GM21825 (cell line): ENCODE measurements at regions not wholly inside any gene's neighbourhood (a gene's known extent, or its start where the extent isn't known, plus 50 kb on each side); places are given as distances from the start of the nearest gene placed in this dataset.
"Not testable (repeated sequence)": the region's sequence is repeated elsewhere in the genome, so short reads cannot be mapped to it uniquely, and the experiment has no call there.

Experiments
- ATAC-seq: cut with Tn5 transposase; IDR thresholded peaks from one replicate; pipeline ENCODE4 v1.9.1; 2021; ENCODE audit warnings: mild to moderate bottlenecking, moderate library complexity; ENCODE audit not compliant: unreplicated experiment

DNA sequence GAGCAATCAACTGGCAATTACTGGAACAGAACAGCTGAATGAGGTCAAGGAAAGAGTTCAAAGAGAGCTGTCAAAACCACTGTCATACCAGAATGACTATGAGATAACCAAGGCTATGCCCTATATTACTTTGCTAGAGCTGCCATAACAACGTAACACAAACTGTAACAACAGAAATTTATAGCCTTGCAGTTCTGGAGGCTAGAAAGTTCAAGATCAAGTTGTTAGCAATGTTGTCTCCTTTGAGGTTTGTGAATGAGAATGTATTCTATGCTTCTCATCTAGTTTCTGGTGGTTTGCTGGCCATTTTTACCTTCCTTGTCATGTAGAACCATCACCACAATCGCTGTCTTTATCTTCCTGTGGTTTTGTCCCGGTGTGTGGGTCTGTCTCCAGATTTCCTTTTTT is 1323.0 kb upstream of the GJE1 start:
- ATAC-seq = no peak

DNA sequence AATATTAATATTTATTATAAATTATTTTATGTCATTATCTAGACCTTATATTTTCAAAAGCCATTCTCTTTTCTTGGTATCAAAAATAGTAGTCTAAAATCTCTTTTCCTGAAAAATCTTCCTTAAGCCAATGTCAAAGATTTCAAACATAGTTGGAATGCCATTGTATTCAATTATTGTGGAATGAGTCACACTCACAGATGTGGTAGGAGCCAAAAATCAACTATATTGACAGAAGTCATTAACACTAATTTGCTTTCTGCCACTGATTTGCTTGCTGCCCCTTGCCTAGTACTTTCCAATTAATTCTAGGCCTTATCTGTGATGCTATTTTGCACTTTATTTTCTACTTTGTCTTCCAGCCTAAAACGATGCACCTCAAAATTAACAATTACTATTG is 1326.3 kb upstream of the GJE1 start:
- ATAC-seq = no peak

GRCh38 chr6:140794544-140794943 is 1338.2 kb upstream of the GJE1 start:
- no peak for ATAC-seq

- ATAC-seq = no peak
Measured at GRCh38 chr6:140790109-140790508, 1342.6 kb upstream of the GJE1 start.

GRCh38 chr6:140789466-140789865 is 1343.3 kb upstream of the GJE1 start:
- no peak for ATAC-seq

GRCh38 chr6:140785926-140786325 is 1346.8 kb upstream of the GJE1 start:
- ATAC-seq = no peak

- no peak for ATAC-seq
Measured at GRCh38 chr6:140784573-140784972, 1348.2 kb upstream of the GJE1 start.

GRCh38 chr6:140783504-140783903 is 1349.2 kb upstream of the GJE1 start:
- ATAC-seq = not testable (repeated sequence)

GRCh38 chr6:140782941-140783340 is 1349.8 kb upstream of the GJE1 start:
- no peak for ATAC-seq

GRCh38 chr6:140779991-140780596 is 1352.6 kb upstream of the GJE1 start:
- ATAC-seq = no peak

- no peak for ATAC-seq
Measured at GRCh38 chr6:140779341-140779740, 1353.4 kb upstream of the GJE1 start.

GRCh38 chr6:140777780-140778179 is 1354.9 kb upstream of the GJE1 start:
- ATAC-seq = no peak

DNA sequence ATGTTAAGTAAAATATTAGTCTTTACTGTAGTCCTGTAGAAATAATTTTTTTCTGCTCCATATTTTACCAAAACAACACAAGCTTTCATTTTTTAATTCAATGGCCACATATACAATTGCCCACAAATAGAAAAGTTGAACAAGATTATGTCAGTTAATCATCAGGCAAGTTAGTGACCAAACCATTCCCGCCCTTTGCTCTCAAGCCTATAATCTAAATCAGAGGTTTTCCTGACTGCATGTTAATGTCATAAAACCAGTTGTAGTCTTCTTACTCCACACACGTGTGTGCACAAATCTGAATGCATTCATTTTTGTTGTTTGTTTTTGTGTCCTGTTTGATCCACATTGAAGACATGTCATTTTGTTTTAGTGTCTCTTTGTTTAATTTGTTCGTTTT is 1357.7 kb upstream of the GJE1 start:
- no peak for ATAC-seq

DNA sequence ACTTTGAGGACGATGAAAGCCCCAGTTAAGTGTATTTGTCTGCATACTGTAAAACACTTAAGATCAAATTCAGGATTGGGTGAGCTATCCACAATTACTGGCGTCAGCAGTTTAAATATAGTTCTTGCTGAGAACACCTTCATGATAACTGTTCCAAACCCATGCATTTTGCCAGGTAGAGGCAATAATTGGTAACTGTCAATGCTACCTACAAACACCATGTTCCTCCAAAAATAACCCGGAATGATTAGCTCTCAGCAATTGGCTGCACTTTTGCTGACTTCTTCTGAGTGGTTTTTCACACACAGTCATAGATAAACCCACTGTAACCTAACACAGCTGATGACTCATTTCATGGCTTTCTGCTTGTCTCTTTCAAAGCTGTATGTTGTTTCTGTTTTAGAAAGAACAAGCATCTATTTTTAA is 1358.6 kb upstream of the GJE1 start:
- peak; percentile 96 for ATAC-seq

DNA sequence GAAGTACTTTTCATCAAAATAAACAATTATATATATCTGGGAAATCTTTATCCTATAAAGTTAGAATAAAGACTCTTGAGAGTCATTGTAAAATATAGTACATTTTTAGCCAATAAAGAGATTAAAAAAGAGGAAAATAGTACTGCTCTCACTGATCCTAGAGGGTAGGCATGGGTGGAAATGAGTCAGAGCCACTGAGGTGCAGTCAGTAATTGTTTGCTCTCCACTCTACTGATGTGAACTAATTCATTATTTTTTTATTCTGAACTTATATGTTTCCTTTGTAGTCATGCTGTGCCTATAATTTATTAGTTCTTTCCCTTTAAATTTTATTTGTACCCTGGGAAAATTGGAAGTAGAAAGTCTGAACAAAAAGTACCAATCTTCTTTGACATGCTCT is 1359.4 kb upstream of the GJE1 start:
- no peak for ATAC-seq

- ATAC-seq = no peak
Measured at GRCh38 chr6:140772576-140772975, 1360.1 kb upstream of the GJE1 start.

DNA sequence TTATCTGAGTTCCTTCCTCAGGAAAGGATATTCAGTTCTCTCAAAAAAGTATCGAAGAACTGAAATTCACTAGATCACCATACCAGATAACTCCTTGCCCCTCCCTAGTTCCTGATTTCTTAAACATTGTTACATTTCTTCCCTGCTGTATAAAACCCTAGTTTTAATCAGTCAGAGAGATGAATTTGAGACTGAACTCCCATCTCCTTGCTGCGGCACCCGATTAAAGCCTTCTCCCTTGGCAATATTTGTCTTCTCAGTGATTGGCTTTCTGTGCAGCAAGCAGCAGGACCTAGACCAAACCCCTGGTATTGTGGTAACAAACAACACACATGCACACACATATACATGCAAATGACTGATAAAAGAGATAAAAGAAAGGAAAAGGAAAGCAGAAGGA is 1364.6 kb upstream of the GJE1 start:
- ATAC-seq = no peak

- no peak for ATAC-seq
Measured at GRCh38 chr6:140766999-140767398, 1365.7 kb upstream of the GJE1 start.

DNA sequence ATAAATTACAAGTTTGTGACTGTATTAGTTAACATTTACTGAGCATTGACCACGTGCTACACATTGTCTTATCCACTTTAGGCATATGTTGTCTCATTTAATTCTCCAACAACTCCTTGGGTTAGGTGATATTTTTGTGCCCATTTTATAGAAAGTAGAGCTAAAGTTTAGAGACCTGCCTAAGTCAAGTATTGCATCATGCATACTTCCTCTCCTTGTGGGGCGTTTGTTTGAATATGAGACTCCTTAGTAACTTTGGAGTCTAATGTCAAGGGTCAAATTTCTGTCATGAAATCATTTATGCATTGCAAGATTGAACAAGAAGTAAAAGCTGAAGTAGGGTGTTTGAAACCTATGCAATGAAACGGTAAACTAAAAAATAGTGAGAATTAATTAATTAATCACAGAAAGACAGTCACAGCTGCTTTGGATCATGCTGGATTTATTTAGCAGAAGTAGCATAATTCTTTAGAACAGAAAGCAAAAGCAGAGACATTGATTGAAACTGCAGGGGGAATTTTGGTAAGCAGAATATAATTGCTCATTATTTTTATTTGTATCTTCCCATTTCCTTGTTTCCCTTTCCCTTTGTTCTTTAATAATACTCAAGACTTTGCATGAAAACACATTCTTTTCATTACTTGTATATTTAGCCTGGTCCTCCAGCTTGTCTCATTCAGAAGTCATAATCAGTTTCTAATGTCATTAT is 1374.4 kb upstream of the GJE1 start:
- ATAC-seq = no peak

DNA sequence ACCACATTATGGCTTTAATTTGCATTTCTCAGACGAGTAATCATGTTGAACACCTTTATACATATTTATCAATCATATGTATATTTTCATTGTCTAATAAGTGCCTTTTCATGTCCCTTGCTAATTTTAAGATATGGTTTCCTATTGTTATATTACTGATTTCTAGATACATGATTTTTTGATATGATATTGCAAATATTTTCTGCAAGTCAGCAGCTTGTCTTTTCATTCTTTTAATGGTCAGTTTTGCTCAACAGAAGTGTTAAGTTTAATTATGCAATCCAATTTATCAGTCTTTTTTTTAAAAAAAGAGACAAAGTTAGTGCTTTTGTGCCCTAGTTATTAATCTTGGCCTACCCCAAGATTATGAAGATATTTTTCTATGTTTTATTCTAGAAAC is 1377.8 kb upstream of the CITED2 start:
- ATAC-seq = no peak

DNA sequence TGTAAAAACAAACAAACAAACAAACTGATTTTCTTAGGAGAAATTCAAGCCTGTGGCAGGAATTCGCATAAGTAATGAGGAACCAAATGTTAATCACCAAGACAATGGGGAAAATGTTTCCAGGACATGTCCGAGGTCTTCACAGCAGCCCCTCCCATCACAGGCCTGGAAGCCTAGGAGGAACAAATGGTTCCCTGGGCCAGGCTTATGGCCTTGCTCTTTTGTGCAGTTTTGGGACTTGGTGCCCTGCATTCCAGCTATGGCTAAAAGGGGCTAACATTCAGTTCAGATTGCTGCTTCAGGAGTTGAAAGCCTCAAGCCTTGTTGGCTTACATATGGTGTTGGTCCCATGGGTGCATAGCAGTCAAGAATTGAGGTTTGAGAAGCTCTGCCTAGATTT is 1372.7 kb upstream of the CITED2 start:
- ATAC-seq = no peak

GRCh38 chr6:140744659-140745320 is 1370.3 kb upstream of the CITED2 start:
- ATAC-seq = peak; percentile 71
